GM19328 (cell line): ENCODE measurements at regions not wholly inside any gene's neighbourhood (a gene's known extent, or its start where the extent isn't known, plus 50 kb on each side); places are given as distances from the start of the nearest gene placed in this dataset.
"Not testable (repeated sequence)": the region's sequence is repeated elsewhere in the genome, so short reads cannot be mapped to it uniquely, and the experiment has no call there.

Source experiments
- ATAC-seq: cut with Tn5 transposase; IDR thresholded peaks from one replicate; pipeline ENCODE4 v1.9.1; 2021; ENCODE audit warnings: mild to moderate bottlenecking, moderate library complexity; ENCODE audit not compliant: unreplicated experiment

GRCh38 chr12:103011974-103012763 lies 54.7 kb downstream of the ASCL1 start:
- ATAC-seq = no peak

DNA sequence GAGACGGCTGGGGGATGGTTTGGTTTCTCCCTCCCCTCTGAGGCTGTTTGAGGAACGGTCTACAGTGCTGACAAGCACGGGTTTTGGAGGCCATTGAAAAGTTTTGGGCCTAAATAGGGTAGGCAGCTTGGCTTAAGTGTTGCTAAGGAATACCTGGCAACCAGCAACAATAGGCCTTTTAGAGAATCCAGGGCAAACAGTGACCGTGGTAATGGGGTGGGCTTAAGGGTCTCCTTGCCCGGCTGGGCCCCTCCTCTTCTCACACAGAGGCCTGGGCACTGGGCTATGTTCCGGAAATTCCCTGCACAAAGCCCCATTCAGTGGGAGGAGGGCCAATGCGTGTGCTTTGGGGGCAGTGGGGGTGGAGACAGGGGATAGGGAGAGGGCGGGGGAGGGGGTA lies 55.4 kb downstream of the ASCL1 start:
- ATAC-seq = no peak

- no peak for ATAC-seq
These were observed 56.3 kb downstream of the ASCL1 start for GRCh38 chr12:103013741-103014300.

GRCh38 chr12:103016381-103016780 lies 58.9 kb downstream of the ASCL1 start:
- no peak for ATAC-seq

DNA sequence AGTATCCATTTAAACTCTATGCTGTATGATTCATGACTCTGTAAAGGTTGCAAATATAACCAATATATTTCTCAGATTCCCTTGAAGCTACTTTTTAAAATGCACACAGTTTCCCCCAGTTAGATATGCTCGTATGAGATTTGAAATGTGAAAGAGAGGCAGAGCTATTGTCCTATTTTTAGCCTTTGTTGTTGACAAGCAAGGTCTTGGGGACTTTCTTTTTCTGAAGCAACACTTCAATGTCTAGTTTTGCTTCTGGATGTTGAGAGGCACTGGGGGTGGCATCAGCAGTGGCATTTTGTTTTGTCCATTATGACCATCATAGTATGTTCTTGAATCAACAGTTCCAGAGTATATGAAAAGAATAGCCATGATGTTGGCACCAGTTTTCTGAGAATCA lies 63.4 kb downstream of the ASCL1 start:
- no peak for ATAC-seq

- ATAC-seq = no peak
These were observed 64.2 kb downstream of the ASCL1 start for GRCh38 chr12:103021538-103022218.

- ATAC-seq = no peak
These were observed 67.2 kb downstream of the ASCL1 start for GRCh38 chr12:103024650-103025049.

- not testable (repeated sequence) for ATAC-seq
These were observed 69.2 kb downstream of the ASCL1 start for GRCh38 chr12:103026643-103027042.

DNA sequence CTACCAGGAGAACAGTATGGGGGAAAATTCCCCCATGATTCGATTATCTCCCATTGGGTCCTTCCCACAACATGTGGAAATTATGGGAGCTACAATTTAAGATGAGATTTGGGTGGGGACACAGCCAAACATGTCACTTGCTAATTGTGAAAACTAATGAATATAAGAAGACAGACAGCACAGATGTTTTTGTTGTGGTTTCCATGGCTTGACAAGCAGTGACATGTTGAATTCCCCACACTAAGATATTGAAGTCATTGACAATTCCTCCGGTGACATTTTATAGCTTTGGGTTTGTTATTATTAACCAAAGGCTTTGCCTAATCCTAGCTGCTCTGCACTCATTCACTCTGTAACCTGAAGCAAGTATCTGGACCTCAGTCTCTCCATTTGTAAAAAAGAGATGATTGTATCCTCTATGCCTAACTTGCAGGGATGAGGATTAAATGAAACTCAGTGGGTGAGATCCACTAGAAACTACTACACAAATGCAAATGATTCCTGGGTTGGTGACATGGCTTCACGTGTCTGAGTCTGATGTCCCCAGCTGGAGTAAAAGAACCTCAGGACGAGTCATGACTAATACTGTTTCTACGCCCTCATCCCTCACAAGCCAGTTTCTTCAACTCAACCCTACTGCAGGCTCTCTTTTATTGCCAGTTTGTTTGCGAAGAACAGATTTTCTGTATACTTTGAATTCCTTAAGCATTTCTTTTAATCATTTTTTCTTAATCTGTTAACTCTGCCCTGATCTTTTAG lies 71.6 kb downstream of the ASCL1 start:
- no peak for ATAC-seq

DNA sequence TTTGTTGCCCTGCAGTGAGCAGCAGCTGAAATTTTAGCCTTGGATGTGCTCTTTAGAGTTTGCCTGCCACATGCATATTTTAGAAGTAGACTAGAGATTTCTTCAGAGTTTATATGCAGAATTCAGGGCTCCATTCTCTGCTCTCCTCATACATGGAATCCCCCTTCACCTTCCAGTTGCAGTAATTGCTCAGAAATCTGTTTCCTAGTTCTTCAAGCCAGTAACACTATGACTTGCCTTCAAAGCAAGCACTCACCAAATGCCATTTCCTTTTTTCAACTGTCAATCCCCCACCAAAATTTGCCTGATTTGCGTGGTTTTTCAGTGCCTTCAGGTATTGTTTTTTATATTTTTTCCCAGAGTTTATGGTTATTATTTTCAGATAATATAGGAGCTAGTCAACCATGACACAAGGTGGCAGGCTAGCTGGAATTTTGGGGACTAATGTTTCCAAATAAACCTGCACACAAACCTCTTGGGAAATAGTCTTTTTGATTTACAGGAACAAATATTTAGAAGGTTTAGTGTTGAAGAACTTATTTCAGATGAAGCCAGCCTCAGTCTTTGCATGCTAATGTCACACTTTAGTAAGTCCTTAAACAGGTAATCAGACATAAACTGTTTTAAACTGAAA lies 79.2 kb downstream of the ASCL1 start:
- no peak for ATAC-seq

DNA sequence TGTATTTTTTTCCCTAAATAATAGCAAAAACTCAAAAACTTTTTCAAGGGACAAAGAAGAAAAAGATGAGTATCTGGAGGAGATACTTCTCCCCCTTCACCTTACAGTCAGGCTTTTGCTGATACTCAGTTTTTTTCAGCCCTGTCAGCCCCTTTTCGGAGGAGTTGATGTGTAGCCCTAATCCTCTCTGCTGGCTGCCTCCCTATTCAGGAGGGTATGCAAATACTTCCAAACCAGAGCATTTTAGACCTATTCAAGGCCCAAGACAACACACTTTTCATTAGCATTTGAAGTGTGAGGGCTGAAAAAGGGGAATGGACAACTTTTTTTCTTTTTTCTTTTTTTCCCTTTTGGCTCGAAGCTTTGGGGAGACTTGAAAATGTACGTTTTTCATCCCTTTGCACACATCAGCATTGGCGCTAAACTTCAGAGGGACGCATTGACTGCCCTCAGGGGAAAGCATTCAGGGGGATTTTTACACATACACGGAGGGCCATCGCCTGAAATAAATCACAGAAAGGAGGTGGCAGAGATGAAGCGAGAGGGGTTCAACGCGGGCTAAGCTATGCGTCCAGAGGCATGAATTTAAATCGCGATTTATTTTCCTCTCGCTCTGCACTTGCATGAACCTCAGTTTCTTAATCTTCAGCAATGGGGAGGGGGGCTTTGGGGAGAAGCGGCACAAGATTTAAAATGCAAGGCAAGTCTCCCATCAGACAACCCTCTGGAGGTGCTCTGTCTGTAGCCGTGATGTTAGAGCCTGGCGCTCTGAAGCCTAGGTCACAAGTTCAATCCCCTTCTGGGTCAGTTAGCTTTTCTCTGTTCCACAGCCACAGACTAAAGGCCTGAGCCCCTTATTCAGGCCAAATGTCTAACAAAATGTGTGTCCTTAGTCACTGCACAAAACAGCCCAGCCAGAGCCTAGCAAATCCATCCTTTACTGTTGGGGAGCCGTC lies 86.3 kb downstream of the ASCL1 start:
- no peak for ATAC-seq

DNA sequence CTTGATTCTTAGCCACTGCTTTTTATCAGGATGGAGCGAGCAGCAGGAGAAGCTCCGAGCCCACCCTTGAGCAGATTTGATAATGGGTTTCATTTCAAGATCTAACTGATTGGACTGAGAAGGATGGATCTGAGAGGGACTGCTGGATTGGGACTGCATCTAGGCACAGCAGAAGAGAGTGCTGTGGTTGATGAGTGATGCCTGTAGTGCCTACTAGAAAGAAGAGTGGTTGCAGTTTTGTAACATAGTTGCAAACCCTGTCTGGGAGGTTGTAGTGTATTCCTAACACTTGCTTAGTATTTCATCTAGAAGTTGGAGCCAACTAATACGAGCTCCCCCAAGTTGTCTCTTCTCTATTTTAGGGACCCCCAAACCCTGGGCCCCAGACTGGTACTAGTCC lies 88.7 kb downstream of the ASCL1 start:
- ATAC-seq = no peak

DNA sequence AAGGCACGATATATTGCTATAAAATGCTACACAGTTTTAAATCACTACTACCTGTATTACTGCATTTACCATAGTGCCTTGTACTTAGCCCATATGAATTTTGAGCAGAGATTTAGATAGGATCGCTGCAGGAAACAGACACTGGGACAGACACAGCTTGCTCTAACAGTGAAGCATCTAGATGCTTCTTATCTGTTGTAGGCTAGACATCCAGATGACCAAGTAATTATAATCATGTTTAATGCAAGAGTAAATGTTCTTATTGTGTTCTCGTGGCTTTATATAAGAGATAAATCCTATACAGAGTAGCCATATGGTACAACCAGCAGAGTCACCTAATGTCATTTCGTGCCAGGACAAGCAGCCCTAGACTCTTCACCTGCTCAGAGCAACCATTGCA lies 92.8 kb downstream of the ASCL1 start:
- no peak for ATAC-seq

DNA sequence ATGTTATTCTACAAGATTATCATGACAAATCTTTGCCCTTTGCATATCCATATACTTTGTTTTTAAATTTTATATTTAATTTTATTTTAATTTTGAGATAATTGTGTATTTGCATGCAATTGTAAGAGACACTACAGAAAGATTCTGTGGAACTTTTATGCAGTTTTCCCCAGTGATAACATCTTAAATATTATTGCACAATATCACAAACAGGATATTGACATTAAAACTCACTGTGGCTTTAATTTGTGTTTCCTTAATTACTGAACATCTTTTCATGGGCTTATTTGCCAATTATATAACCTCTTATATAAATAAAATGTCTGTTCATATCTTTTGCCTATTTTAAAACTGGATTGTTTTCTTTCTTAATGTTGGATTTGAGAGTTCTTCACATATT lies 95.6 kb downstream of the ASCL1 start:
- no peak for ATAC-seq

- no peak for ATAC-seq
These were observed 116.2 kb downstream of the ASCL1 start for GRCh38 chr12:103073630-103074029.

GRCh38 chr12:103075848-103076247 lies 118.4 kb downstream of the ASCL1 start:
- no peak for ATAC-seq

DNA sequence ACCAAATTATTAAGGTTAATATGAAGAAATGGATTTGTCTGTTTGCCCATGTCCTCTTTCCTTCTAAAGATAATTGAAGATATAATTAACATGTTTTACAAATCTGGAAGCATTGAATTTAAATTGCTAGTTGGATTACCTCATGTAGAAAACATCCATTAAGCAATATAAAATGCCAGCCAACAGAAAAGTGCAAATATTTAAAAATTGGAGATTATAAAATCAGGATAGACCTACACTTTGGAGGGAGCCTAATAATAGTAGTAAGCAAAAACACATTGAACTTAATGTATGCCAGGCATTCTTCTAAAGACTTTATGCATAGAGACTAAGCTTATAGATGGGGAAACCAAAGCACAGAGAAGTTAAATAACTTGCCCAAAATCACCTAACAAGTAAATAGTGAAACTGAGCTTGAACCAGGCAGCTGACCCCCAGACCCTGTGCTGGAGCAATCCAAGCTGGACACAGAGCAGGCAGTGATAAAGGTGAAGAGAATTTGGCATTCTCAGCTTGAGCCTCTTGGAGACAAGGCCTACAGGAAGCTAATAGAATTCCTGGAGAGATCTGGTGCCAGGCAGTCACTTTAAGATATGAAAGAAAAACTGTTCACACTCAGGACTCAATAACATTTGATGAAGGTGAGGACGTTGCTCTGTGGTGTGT lies 119.8 kb downstream of the ASCL1 start:
- ATAC-seq = no peak

- no peak for ATAC-seq
These were observed 128.1 kb downstream of the ASCL1 start for GRCh38 chr12:103085541-103085940.

GRCh38 chr12:103086471-103086870 lies 129.0 kb downstream of the ASCL1 start:
- ATAC-seq = no peak
